ENCODE measurements at regions not wholly inside any gene's neighbourhood (a gene's known extent, or its start where the extent isn't known, plus 50 kb on each side); places are given as distances from the start of the nearest gene placed in this dataset.

- H3K4me3 ChIP-seq (ENCODE audit: low read depth, low read length), result no peak overlapping the region
- ChIA-PET CTCF (interaction anchor here (1.1 kb wide), 1 partner anchor 16 kb away, joined by 3 read pairs; no protein-coding TSS in a partner anchor), POLR2A (no interaction called here)
- TF ChIP-seq ZNF449 (tag by site-specific recombination; IDR thresholded peaks at IDR 0.05) (no peak), SCRT2 (tag by site-specific recombination; IDR thresholded peaks at IDR 0.05) (peak; percentile 67)
- H3K36me3 ChIP-seq (ENCODE audit: control insufficient read depth in 2 of 2, insufficient read depth in 1 of 2, low read length in 2 of 2), result no peaks in the 10 kb centered on the region
- no peaks in the 10 kb centered on the region for H3K9me3 ChIP-seq (ENCODE audit: control insufficient read depth, insufficient read depth, low read depth, low read length)
- no peaks in the 10 kb centered on the region for H3K4me1 ChIP-seq (ENCODE audit: control insufficient read depth, insufficient read depth, low read length)
- H3K27ac ChIP-seq (ENCODE audit: extremely low read depth, low read depth, low read length), result no peak overlapping the region
Observed at GRCh38 chr1:198449727-198450433, 90.6 kb downstream of the ATP6V1G3 start.

- TF ChIP-seq, protein P1, sequence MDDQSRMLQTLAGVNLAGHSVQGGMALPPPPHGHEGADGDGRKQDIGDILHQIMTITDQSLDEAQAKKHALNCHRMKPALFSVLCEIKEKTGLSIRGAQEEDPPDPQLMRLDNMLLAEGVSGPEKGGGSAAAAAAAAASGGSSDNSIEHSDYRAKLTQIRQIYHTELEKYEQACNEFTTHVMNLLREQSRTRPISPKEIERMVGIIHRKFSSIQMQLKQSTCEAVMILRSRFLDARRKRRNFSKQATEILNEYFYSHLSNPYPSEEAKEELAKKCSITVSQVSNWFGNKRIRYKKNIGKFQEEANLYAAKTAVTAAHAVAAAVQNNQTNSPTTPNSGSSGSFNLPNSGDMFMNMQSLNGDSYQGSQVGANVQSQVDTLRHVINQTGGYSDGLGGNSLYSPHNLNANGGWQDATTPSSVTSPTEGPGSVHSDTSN (CRISPR knock-in tag; IDR thresholded peaks at IDR 0.05), result no peak
- TF ChIP-seq ZNF792 (tag by site-specific recombination; IDR thresholded peaks at IDR 0.05) (no peak), ZNF555 (tag by site-specific recombination; conservative IDR thresholded peaks at IDR 0.05) (no peak), OSR2 (tag by site-specific recombination; IDR thresholded peaks at IDR 0.05) (no peak), KLF8 (tag by site-specific recombination; IDR thresholded peaks at IDR 0.05) (no peak), ZNF239 (tag by site-specific recombination; IDR thresholded peaks at IDR 0.05) (no peak), SALL2 (tag by site-specific recombination; IDR thresholded peaks at IDR 0.05; ENCODE audit: borderline replicate concordance) (no peak), ZNF366 (tag by site-specific recombination; conservative IDR thresholded peaks at IDR 0.05) (no peak), ZBTB20 (tag by site-specific recombination; IDR thresholded peaks at IDR 0.05) (no peak), ZNF558 (tag by site-specific recombination; IDR thresholded peaks at IDR 0.05) (no peak)
- POLR2A ChIA-PET, result no interaction called here
- CTCF ChIA-PET, result interaction anchor here (0.5 to 1.1 kb wide), 2 partner anchors 17 to 1049 kb away, joined by 3 to 4 read pairs; no protein-coding TSS in a partner anchor
Observed at GRCh38 chr1:198449261-198449660, 91.2 kb downstream of the ATP6V1G3 start.

DNA sequence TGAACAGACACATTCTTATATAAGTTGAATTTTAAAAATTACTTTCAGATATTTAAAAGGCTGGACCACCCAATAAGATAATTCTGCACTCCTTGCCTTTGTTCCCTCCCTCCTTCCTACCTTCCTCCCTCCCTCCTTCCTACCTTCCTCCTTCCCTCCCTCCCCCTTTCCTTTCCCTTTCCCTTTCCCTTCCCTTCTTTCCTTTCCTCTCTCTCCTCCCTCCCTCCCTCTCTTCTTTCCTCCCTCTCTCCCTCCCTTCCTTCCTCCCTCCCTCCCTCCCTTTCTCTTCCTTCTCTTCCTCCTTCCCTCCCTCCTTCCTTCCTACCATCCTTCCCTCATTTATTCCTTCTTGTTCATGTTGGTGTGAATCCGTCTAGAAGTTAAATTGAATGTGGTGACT lies 93.0 kb downstream of the ATP6V1G3 start:
- no peak overlapping the region for H3K4me3 ChIP-seq (ENCODE audit: low read depth, low read length)
- H3K4me1 ChIP-seq (ENCODE audit: control insufficient read depth, insufficient read depth, low read length), result no peaks in the 10 kb centered on the region
- CTCF ChIA-PET, result no interaction called here
- POLR2A ChIA-PET, result no interaction called here
- H3K27ac ChIP-seq (ENCODE audit: extremely low read depth, low read depth, low read length), result no peak overlapping the region
- no peaks in the 10 kb centered on the region for H3K9me3 ChIP-seq (ENCODE audit: control insufficient read depth, insufficient read depth, low read depth, low read length)
- no peaks in the 10 kb centered on the region for H3K36me3 ChIP-seq (ENCODE audit: control insufficient read depth in 2 of 2, insufficient read depth in 1 of 2, low read length in 2 of 2)
- no peak for TF ChIP-seq EGR2 (tag by site-specific recombination; IDR thresholded peaks at IDR 0.05; ENCODE audit: low read depth)
- TF ChIP-seq, protein P2, sequence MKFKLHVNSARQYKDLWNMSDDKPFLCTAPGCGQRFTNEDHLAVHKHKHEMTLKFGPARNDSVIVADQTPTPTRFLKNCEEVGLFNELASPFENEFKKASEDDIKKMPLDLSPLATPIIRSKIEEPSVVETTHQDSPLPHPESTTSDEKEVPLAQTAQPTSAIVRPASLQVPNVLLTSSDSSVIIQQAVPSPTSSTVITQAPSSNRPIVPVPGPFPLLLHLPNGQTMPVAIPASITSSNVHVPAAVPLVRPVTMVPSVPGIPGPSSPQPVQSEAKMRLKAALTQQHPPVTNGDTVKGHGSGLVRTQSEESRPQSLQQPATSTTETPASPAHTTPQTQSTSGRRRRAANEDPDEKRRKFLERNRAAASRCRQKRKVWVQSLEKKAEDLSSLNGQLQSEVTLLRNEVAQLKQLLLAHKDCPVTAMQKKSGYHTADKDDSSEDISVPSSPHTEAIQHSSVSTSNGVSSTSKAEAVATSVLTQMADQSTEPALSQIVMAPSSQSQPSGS (tag by site-specific recombination; IDR thresholded peaks at IDR 0.05; ENCODE audit: low read depth), result no peak
- TF ChIP-seq ZNF623 (tag by site-specific recombination; IDR thresholded peaks at IDR 0.05), result no peak
- no peak for TF ChIP-seq ZNF239 (tag by site-specific recombination; IDR thresholded peaks at IDR 0.05)
- TF ChIP-seq ZNF140 (tag by site-specific recombination; IDR thresholded peaks at IDR 0.05), result no peak
- TF ChIP-seq, protein P3, sequence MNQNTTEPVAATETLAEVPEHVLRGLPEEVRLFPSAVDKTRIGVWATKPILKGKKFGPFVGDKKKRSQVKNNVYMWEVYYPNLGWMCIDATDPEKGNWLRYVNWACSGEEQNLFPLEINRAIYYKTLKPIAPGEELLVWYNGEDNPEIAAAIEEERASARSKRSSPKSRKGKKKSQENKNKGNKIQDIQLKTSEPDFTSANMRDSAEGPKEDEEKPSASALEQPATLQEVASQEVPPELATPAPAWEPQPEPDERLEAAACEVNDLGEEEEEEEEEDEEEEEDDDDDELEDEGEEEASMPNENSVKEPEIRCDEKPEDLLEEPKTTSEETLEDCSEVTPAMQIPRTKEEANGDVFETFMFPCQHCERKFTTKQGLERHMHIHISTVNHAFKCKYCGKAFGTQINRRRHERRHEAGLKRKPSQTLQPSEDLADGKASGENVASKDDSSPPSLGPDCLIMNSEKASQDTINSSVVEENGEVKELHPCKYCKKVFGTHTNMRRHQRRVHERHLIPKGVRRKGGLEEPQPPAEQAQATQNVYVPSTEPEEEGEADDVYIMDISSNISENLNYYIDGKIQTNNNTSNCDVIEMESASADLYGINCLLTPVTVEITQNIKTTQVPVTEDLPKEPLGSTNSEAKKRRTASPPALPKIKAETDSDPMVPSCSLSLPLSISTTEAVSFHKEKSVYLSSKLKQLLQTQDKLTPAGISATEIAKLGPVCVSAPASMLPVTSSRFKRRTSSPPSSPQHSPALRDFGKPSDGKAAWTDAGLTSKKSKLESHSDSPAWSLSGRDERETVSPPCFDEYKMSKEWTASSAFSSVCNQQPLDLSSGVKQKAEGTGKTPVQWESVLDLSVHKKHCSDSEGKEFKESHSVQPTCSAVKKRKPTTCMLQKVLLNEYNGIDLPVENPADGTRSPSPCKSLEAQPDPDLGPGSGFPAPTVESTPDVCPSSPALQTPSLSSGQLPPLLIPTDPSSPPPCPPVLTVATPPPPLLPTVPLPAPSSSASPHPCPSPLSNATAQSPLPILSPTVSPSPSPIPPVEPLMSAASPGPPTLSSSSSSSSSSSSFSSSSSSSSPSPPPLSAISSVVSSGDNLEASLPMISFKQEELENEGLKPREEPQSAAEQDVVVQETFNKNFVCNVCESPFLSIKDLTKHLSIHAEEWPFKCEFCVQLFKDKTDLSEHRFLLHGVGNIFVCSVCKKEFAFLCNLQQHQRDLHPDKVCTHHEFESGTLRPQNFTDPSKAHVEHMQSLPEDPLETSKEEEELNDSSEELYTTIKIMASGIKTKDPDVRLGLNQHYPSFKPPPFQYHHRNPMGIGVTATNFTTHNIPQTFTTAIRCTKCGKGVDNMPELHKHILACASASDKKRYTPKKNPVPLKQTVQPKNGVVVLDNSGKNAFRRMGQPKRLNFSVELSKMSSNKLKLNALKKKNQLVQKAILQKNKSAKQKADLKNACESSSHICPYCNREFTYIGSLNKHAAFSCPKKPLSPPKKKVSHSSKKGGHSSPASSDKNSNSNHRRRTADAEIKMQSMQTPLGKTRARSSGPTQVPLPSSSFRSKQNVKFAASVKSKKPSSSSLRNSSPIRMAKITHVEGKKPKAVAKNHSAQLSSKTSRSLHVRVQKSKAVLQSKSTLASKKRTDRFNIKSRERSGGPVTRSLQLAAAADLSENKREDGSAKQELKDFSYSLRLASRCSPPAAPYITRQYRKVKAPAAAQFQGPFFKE (tag by site-specific recombination; IDR thresholded peaks at IDR 0.05; ENCODE audit: borderline replicate concordance), result no peak
- peak; percentile 49; the same call in 1 of the 2 replicates for TF ChIP-seq ZNF366 (tag by site-specific recombination; conservative IDR thresholded peaks at IDR 0.05)
- TF ChIP-seq MZF1 (tag by site-specific recombination; IDR thresholded peaks at IDR 0.05; ENCODE audit: borderline replicate concordance), result no peak
- TF ChIP-seq CTCF (tag by site-specific recombination; IDR thresholded peaks at IDR 0.05), result no peak

More at GRCh38 chr1:198449261-198449660, 91.2 kb downstream of the ATP6V1G3 start:
- Histone ChIP-seq H3K4me1 (ENCODE audit: control insufficient read depth, insufficient read depth, low read length) (no peaks in the 10 kb centered on the region), H3K27ac (ENCODE audit: extremely low read depth, low read depth, low read length) (no peak overlapping the region), H3K4me3 (ENCODE audit: low read depth, low read length) (no peak overlapping the region), H3K9me3 (ENCODE audit: control insufficient read depth, insufficient read depth, low read depth, low read length) (no peaks in the 10 kb centered on the region), H3K36me3 (ENCODE audit: control insufficient read depth in 2 of 2, insufficient read depth in 1 of 2, low read length in 2 of 2) (no peaks in the 10 kb centered on the region)
